Endothelial cell of umbilical vein (primary cell): ENCODE measurements at regions not wholly inside any gene's neighbourhood (a gene's known extent, or its start where the extent isn't known, plus 50 kb on each side); places are given as distances from the start of the nearest gene placed in this dataset.

Source experiments
- BruUV-seq: library from RNA; stranded (reverse); fragments of 400-500 nt; replicated peaks from 2 replicates; lab custom pipeline; 2021; lab: Mats Ljungman, UMichigan
- CTCF ChIA-PET: fragments of 300-600, 350-600 bp; sonication (Branson Sonifier 250); formaldehyde crosslinking; loops from one replicate; lab custom pipeline; 2021; ENCODE audit warnings: antibody characterized with exemption, inconsistent platforms; lab: Charles Lee
- POLR2A ChIA-PET: fragments of 300-600, 350-600 bp; sonication (Branson Sonifier 250); formaldehyde crosslinking; loops from one replicate; lab custom pipeline; 2021; ENCODE audit warnings: antibody characterized with exemption, inconsistent platforms; lab: Charles Lee
- DNase-seq: peaks from one replicate; pipeline ENCODE4 v3.0.0-alpha.2; 2011; ENCODE audit warnings: low read depth, low spot score
- FAIRE-seq: peaks from 2 replicates; lab custom pipeline; 2011; peaks lifted over from hg19 to GRCh38; lab: Jason Lieb, UNC
- H2AFZ ChIP-seq: 2 replicates; pipeline ENCODE4 v1.6.0; 2012; ENCODE audit warnings: low read depth, low read length, control low read depth, inconsistent platforms
- H3K27ac ChIP-seq: 2 replicates; pipeline ENCODE4 v1.5.1; 2011; ENCODE audit warnings: low read depth, mild to moderate bottlenecking, control low read depth, low read length, moderate library complexity; ENCODE audit not compliant: insufficient read depth
- H3K27me3 ChIP-seq, 2 experiments: 2 replicates each; pipeline versions ENCODE4 v1.6.0 to v1.6.1; 2011; ENCODE audit warnings: low read length in 2 of 2, mixed read lengths in 1 of 2; ENCODE audit not compliant: control insufficient read depth in 2 of 2, insufficient read depth in 2 of 2
- H3K36me3 ChIP-seq, 2 experiments: 2 replicates in 1 of 2; 3 replicates in 1 of 2; pipeline ENCODE4 v1.5.1; 2011; ENCODE audit warnings: low read length in 2 of 2, mild to moderate bottlenecking in 1 of 2, moderate library complexity in 1 of 2; ENCODE audit not compliant: control insufficient read depth in 2 of 2, insufficient read depth in 2 of 2; ENCODE audit errors: extremely low read depth in 1 of 2
- H3K4me1 ChIP-seq: 3 replicates; pipeline ENCODE4 v1.5.1; 2011; ENCODE audit warnings: mild to moderate bottlenecking, low read length; ENCODE audit not compliant: control insufficient read depth, insufficient read depth; ENCODE audit errors: extremely low read depth
- H3K4me2 ChIP-seq: 2 replicates; pipeline ENCODE4 v1.6.1; 2011; ENCODE audit warnings: low read length, control low read depth, mixed read lengths; ENCODE audit not compliant: insufficient read depth
- H3K4me3 ChIP-seq, 3 experiments: fragments of 200-600 bp in 1 of 3; sonication (generic), shearing (Covaris generic) in 1 of 3; replicated peaks in 1 of 3; 2 replicates each; pipeline ENCODE4 v1.5.1; 2011 to 2016; ENCODE audit warnings: control low read depth in 3 of 3, low read length in 3 of 3, mild to moderate bottlenecking in 2 of 3, inconsistent platforms in 1 of 3, low read depth in 1 of 3, moderate library complexity in 1 of 3; ENCODE audit not compliant: insufficient read depth in 1 of 3
- H3K79me2 ChIP-seq: 2 replicates; pipeline ENCODE4 v1.6.0; 2012; ENCODE audit warnings: low read length, inconsistent platforms; ENCODE audit not compliant: control insufficient read depth, insufficient read depth
- H3K9ac ChIP-seq: replicated peaks from 2 replicates; pipeline ENCODE3; 2011; ENCODE audit warnings: low read length, control low read depth; ENCODE audit not compliant: insufficient read depth; ENCODE audit errors: extremely low read depth
- H3K9me1 ChIP-seq: replicated peaks from 3 replicates; pipeline ENCODE4 v1.6.0; 2011; ENCODE audit warnings: mild to moderate bottlenecking, low read length; ENCODE audit not compliant: control insufficient read depth, insufficient read depth; ENCODE audit errors: extremely low read depth
- H3K9me3 ChIP-seq: replicated peaks from 2 replicates; pipeline ENCODE4 v1.5.1; 2012; ENCODE audit warnings: low read length, inconsistent platforms; ENCODE audit not compliant: control insufficient read depth, insufficient read depth
- H4K20me1 ChIP-seq: replicated peaks from 2 replicates; pipeline ENCODE3; 2011; ENCODE audit warnings: mild to moderate bottlenecking, low read length; ENCODE audit not compliant: control insufficient read depth, insufficient read depth; ENCODE audit errors: extremely low read depth
- EZH2 ChIP-seq: IDR thresholded peaks from 2 replicates; pipeline ENCODE4 v1.6.1; 2012; ENCODE audit warnings: borderline replicate concordance, low read depth, mild to moderate bottlenecking, moderate library complexity, low read length, inconsistent platforms; ENCODE audit not compliant: severe bottlenecking
- FOS ChIP-seq: IDR thresholded peaks from 2 replicates; pipeline ENCODE4 v1.6.1; 2011; ENCODE audit warnings: mild to moderate bottlenecking, low read length, moderate library complexity, borderline replicate concordance; ENCODE audit not compliant: insufficient read depth
- GATA2 ChIP-seq: IDR thresholded peaks from 2 replicates; pipeline ENCODE4 v1.7.0; 2011; ENCODE audit warnings: low read depth, mild to moderate bottlenecking, moderate library complexity, mixed read lengths, low read length; ENCODE audit not compliant: insufficient read length, insufficient read depth
- JUN ChIP-seq: IDR thresholded peaks from 2 replicates; pipeline ENCODE4 v1.6.1; 2011; ENCODE audit warnings: borderline replicate concordance, low read depth; ENCODE audit not compliant: insufficient read length, insufficient read depth
- MYC ChIP-seq: IDR thresholded peaks from one replicate; pipeline ENCODE4 v1.6.1; 2011; ENCODE audit warnings: mild to moderate bottlenecking, low read depth, low read length
- POLR2A ChIP-seq: IDR thresholded peaks from 2 replicates; pipeline ENCODE4 v1.6.1; 2012; ENCODE audit warnings: low read depth, mild to moderate bottlenecking, control low read depth, low read length
- POLR2AphosphoS5 ChIP-seq: IDR thresholded peaks from 2 replicates; pipeline ENCODE4 v1.6.1; 2012; ENCODE audit warnings: low read depth, mild to moderate bottlenecking, control low read depth, low read length, moderate library complexity; ENCODE audit not compliant: insufficient read depth
- dilution Hi-C: fragments of 300-500 bp; cut with MboI; formaldehyde crosslinking; loops from one replicate; pipeline ENCODE4 v1.15.0; 2019; ENCODE audit warnings: low sequenced_read_pairs; ENCODE audit not compliant: extremely low pct_ligation_motif_present
- intact Hi-C: fragments of 100-400 bp; cut with micrococcal nuclease; formaldehyde crosslinking; loops from one replicate; pipeline ENCODE4 v1.10.0; 2022
- TF ChIP-seq, protein P1 (sequence below): IDR thresholded peaks from 2 replicates; pipeline ENCODE4 v1.6.1; 2011; ENCODE audit not compliant: insufficient read depth, insufficient read length
- TF ChIP-seq, protein P2 (sequence below), 2 donors: IDR thresholded peaks; 1 replicate in 1 of 2; 2 replicates in 1 of 2; pipeline ENCODE4 v1.5.1; 2011; ENCODE audit warnings: low read length in 2 of 2, mild to moderate bottlenecking in 2 of 2, moderate library complexity in 2 of 2, control low read depth in 1 of 2, inconsistent platforms in 1 of 2, low read depth in 1 of 2; ENCODE audit not compliant: insufficient read depth in 1 of 2; ENCODE audit errors: extremely low read depth in 1 of 2

DNA sequence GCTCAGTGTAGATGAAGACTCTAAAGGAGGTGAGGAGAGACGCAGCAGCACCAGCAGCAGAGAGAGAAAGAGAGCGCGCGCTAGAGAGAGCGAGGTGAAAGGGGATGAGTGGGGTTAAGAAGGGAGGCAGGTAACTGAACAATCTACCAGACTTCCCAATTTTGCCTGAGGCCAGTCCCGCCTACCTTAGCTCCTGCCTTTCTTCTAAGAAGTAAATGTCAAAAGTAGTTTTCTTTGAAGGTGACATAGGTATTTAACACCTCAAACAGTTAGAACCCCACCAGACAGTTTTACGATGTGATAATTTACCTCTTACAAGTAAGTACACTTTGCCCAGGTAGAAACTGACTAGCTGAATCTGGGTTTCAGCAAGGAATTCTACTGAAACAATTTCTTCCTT is 132.0 kb upstream of the EEF1E1 start:
- no peak overlapping the region for H3K27ac ChIP-seq
- H3K4me2 ChIP-seq, result no peak overlapping the region
- H3K27me3 ChIP-seq, result peaks cover 3% of the 10 kb centered on the region in 2 experiments
- H3K79me2 ChIP-seq, result no peaks in the 10 kb centered on the region
- intact Hi-C loops, result no loop called here
- no peaks in the 10 kb centered on the region for H4K20me1 ChIP-seq
- no peak overlapping the region for H3K4me3 ChIP-seq
- POLR2A ChIA-PET, result no interaction called here
- CTCF ChIA-PET, result interaction anchor here (2.9 kb wide), 1 partner anchor 15 kb away, joined by 26 read pairs; no protein-coding TSS in a partner anchor
- H3K36me3 ChIP-seq, result no peaks in the 10 kb centered on the region
- no peak overlapping the region for H2AFZ ChIP-seq
- FAIRE-seq, result no peak
- no TSS peak for BruUV-seq
- DNase-seq, result no peak
- no peak overlapping the region for H3K9ac ChIP-seq
- TF ChIP-seq POLR2AphosphoS5, result no peak
- TF ChIP-seq GATA2, result no peak
- no peak for TF ChIP-seq FOS
- TF ChIP-seq POLR2A, result no peak
- TF ChIP-seq MYC, result no peak
- TF ChIP-seq JUN, result no peak
- TF ChIP-seq, protein P1, sequence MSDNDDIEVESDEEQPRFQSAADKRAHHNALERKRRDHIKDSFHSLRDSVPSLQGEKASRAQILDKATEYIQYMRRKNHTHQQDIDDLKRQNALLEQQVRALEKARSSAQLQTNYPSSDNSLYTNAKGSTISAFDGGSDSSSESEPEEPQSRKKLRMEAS, result no peak
- no peak for TF ChIP-seq EZH2
- TF ChIP-seq, protein P2, sequence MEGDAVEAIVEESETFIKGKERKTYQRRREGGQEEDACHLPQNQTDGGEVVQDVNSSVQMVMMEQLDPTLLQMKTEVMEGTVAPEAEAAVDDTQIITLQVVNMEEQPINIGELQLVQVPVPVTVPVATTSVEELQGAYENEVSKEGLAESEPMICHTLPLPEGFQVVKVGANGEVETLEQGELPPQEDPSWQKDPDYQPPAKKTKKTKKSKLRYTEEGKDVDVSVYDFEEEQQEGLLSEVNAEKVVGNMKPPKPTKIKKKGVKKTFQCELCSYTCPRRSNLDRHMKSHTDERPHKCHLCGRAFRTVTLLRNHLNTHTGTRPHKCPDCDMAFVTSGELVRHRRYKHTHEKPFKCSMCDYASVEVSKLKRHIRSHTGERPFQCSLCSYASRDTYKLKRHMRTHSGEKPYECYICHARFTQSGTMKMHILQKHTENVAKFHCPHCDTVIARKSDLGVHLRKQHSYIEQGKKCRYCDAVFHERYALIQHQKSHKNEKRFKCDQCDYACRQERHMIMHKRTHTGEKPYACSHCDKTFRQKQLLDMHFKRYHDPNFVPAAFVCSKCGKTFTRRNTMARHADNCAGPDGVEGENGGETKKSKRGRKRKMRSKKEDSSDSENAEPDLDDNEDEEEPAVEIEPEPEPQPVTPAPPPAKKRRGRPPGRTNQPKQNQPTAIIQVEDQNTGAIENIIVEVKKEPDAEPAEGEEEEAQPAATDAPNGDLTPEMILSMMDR (IDR thresholded peaks at IDR 0.05; ENCODE audit: extremely low read depth in 1 of 2, insufficient read depth in 1 of 2, low read depth in 1 of 2, low read length in 2 of 2), result no peak
- H3K9me1 ChIP-seq, result no peaks in the 10 kb centered on the region
- dilution Hi-C loops, result no loop called here
- H3K9me3 ChIP-seq, result no peaks in the 10 kb centered on the region
- no peaks in the 10 kb centered on the region for H3K4me1 ChIP-seq
